GM19372 (cell line): ENCODE measurements at regions not wholly inside any gene's neighbourhood (a gene's known extent, or its start where the extent isn't known, plus 50 kb on each side); places are given as distances from the start of the nearest gene placed in this dataset.

Source experiments
- ATAC-seq: cut with Tn5 transposase; IDR thresholded peaks from one replicate; pipeline ENCODE4 v1.9.1; 2021; ENCODE audit warnings: mild to moderate bottlenecking, low read depth, moderate library complexity; ENCODE audit not compliant: unreplicated experiment

- no peak for ATAC-seq
Observed at GRCh38 chr10:131478377-131478989, 167.0 kb upstream of the TCERG1L start.

- ATAC-seq: no peak
Observed at GRCh38 chr10:131480066-131480465, 168.5 kb upstream of the TCERG1L start.

- no peak for ATAC-seq
Observed at GRCh38 chr10:131480861-131481260, 169.3 kb upstream of the TCERG1L start.

- no peak for ATAC-seq
Observed at GRCh38 chr10:131485732-131486131, 174.2 kb upstream of the TCERG1L start.

- ATAC-seq: no peak
Observed at GRCh38 chr10:131487822-131488221, 176.3 kb upstream of the TCERG1L start.

- ATAC-seq: no peak
Observed at GRCh38 chr10:131490991-131491594, 179.6 kb upstream of the TCERG1L start.

- ATAC-seq: no peak
Observed at GRCh38 chr10:131492211-131492857, 180.8 kb upstream of the TCERG1L start.

- no peak for ATAC-seq
Observed at GRCh38 chr10:131493432-131493831, 181.9 kb upstream of the TCERG1L start.

- no peak for ATAC-seq
Observed at GRCh38 chr10:131494451-131494850, 182.9 kb upstream of the TCERG1L start.

- ATAC-seq: no peak
Observed at GRCh38 chr10:131495224-131495623, 183.7 kb upstream of the TCERG1L start.

- ATAC-seq: no peak
Observed at GRCh38 chr10:131495892-131496291, 184.4 kb upstream of the TCERG1L start.

GRCh38 chr10:131496351-131497052 is 185.0 kb upstream of the TCERG1L start:
- no peak for ATAC-seq

- ATAC-seq: no peak
Observed at GRCh38 chr10:131499566-131499965, 188.0 kb upstream of the TCERG1L start.

GRCh38 chr10:131500181-131500580 is 188.7 kb upstream of the TCERG1L start:
- no peak for ATAC-seq

GRCh38 chr10:131500892-131501291 is 189.4 kb upstream of the TCERG1L start:
- no peak for ATAC-seq

- no peak for ATAC-seq
Observed at GRCh38 chr10:131503992-131504391, 192.5 kb upstream of the TCERG1L start.

- no peak for ATAC-seq
Observed at GRCh38 chr10:131511391-131511790, 199.9 kb upstream of the TCERG1L start.

GRCh38 chr10:131512852-131513251 is 201.3 kb upstream of the TCERG1L start:
- no peak for ATAC-seq

GRCh38 chr10:131513445-131513844 is 201.9 kb upstream of the TCERG1L start:
- ATAC-seq: no peak

GRCh38 chr10:131513901-131514300 is 202.4 kb upstream of the TCERG1L start:
- no peak for ATAC-seq

- no peak for ATAC-seq
Observed at GRCh38 chr10:131514454-131514853, 202.9 kb upstream of the TCERG1L start.
